A673 (cell line): ENCODE measurements at regions not wholly inside any gene's neighbourhood (a gene's known extent, or its start where the extent isn't known, plus 50 kb on each side); places are given as distances from the start of the nearest gene placed in this dataset.

ENCODE experiments used
- CTCF ChIP-seq: fragments of 300-800, 200-600 bp; sonication (generic); conservative IDR thresholded peaks from 2 replicates; pipeline ENCODE4 v1.5.1; 2017; ENCODE audit warnings: low read depth, mild to moderate bottlenecking, antibody characterized with exemption, low read length, moderate library complexity, mixed read lengths
- EZH2 ChIP-seq: fragments of 200-600 bp; sonication (generic); IDR thresholded peaks from 2 replicates; pipeline ENCODE4 v1.6.1; 2017; ENCODE audit warnings: borderline replicate concordance, low read depth, mild to moderate bottlenecking, mixed read lengths, antibody characterized with exemption, low read length; ENCODE audit not compliant: poor library complexity, severe bottlenecking

- TF ChIP-seq CTCF (no peak), EZH2 (no peak)
These were observed 148.0 kb upstream of the TNRC6C start for GRCh38 chr17:77810536-77810935.
